GM18858 (cell line): ENCODE measurements at regions not wholly inside any gene's neighbourhood (a gene's known extent, or its start where the extent isn't known, plus 50 kb on each side); places are given as distances from the start of the nearest gene placed in this dataset.

Experiments used
- ATAC-seq: cut with Tn5 transposase; IDR thresholded peaks from one replicate; pipeline ENCODE4 v1.9.1; 2021; ENCODE audit not compliant: unreplicated experiment

DNA sequence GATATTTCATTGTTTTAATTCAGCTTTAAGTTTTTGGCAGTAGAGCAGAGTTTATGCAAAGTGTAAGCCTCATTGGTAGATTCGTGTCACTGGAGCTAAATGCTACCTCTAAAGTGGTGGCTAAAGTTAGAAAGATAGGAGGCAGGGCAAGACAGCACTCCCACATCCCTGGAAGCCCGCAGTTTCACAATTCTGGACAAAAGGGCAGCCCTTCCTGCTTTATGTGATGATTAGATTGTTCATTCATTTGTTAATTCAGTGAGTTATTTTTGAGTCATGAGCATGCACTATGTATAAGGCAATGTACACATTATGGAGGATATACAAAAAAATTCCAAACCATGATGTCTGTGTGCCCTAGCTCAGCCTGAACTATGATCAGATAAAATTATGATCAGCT, 52.1 kb upstream of the EIF3M start:
- ATAC-seq = no peak

DNA sequence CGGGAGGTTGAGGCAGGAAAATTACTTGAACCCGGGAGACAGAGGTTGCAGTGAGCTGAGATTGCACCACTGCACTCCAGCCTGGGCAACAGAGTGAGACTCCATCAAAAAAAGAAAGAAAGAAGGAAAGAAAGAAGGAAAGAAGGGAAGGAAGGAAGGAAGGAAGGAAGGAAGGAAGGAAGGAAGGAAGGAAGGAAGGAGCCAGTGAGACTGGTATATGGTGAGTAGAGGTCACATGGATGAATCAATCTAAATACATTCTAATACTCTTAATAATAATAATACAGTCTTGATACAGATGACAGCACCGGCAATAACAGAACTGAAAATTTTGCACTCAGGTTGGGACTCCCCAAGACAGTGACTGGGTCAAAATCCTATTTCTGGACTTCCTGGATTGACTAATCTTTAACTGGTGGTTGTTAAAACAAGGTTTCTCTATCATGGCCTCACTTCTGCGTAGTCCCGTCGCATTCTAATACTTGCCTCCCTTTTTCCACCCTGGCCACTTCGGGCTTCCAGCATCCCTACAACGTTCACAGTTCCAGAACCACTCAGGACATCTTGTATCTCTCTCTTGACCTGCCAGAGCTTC, 53.5 kb upstream of the EIF3M start:
- peak; percentile 100 for ATAC-seq

DNA sequence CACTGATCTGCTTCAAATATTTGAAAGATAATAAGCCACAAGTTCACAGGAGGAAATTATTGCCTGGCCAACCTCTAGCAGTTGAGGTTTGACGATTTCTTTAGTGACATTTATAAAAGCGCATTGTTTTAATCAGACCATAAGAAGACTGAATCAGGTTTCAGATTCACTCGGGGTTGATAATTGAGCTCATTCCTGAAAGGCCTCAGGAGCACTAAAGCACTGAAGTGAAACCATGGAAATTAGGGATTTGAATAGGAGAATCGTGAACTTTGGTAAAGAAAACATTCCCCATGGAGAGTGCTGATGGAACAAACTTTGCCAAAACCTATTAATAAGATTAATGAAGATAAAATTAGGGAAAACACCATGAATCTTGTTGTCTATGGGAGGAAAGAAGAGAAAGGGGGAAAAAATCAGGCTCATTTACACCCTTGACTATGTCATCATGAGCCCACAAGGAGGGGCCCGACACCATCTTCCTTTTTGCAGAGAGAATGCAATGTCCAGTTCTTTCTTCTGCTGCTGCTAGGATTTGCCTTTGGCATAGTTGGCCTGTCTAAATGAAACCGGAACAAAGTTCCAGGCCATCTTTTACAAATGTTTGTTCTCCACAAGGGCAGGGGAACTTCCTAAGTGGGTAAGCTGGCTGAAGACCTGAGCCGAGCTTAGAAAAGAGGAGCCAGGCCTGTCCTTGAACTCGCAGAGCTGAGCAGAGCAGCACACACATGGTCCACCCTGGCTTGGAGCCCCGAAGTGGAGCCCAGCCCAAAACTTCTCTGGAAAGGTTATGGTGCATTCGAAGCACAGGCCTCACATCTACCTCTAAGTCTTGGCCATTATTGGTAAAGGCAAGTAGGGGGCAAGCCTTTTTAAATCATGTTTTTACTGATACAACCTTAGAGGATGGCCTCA, 56.1 kb upstream of the EIF3M start:
- no peak for ATAC-seq

DNA sequence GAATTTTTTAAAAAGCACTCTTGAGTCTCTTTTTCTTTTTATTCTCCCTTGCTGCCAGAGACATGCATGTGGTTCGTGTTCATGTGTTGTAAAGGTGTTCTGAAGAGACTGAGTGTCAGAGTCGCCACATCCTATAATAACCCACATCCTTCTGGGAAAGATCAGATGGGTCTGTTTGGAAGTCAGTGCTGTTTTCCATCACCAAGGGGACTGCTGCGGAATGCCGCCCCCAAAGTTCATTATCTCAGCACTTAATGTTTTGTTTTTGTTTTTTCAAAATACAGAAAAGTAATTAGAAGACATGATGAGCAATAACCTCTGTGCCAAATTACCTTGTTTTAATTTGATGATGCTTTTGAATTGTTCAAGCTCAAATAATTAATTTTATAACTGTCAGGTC, 56.9 kb upstream of the EIF3M start:
- ATAC-seq = no peak

DNA sequence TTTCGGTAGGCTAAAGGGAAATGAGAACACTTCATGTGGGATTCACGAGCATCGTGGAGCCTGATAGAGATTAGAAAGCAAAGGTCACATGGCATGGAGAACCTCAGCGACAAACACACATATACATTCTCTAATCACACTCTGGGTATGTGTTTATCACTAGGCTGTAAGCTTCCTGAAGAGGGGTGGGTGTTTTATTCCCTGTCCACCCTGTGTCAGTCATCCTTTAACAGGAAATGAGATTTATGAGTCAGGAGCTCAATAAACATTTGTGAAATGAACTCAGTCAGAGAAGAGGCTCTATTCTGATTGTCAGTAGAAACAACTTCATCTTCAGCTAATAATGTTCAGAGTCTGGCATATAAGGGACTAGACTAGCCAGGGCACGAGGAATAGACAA, 71.7 kb upstream of the EIF3M start:
- no peak for ATAC-seq

DNA sequence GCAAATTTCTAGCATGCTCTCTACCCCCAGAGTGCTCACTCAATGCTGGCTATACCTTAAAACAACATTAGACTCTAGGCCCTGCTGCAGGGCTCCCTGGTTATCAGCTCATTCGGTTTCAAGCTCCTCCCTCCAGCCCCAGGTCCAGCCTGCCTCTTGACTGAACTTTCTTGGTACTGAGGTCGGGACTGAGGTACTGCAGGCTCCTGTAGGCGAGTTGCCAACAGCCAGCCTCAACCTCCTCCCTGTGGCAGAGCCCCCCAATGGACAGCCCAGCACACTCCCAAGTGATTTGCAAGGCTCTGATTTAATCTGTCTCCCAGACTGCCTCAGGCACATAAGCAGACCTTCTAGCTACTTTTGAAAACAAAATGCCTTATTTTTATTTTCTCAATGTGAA, 73.6 kb upstream of the EIF3M start:
- ATAC-seq = no peak

DNA sequence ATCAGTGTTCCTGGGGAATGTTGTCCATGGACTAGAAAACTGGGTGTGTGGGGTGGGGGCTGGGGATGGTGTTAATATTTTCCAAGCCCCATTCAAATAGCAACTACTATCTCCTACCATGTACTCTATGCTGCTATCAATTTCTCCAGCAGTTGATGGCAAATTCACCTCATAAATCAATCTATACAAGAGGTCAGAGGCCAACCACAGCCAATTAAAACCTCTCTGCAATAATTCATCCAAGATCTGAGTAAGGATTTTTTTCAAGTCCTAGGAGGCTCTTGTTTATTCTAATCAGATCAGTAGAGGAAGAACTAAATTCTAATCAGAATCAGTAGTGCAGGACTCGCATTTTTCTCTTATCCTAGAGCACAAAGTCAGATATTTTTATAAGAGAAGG, 73.4 kb upstream of the WT1 start:
- no peak for ATAC-seq

DNA sequence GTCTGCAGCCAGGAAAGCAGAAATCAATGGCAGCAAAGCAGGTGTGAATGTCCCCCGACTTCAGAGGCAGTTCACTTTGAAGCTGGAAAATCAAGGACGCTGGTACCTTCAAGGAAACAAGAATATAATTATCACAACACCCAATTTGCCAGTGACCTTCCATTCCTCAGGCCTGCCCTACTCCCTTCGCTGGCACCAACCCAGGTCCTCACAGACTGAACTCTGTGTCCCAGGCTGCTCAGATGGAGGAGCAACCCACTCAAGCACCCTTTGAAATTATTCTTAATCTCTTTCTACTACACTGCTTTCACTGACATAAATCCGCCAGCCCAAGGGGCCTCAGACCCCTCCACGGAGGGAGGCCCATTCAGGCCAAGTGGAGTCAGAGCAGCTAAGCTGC, 64.7 kb upstream of the WT1 start:
- no peak for ATAC-seq

DNA sequence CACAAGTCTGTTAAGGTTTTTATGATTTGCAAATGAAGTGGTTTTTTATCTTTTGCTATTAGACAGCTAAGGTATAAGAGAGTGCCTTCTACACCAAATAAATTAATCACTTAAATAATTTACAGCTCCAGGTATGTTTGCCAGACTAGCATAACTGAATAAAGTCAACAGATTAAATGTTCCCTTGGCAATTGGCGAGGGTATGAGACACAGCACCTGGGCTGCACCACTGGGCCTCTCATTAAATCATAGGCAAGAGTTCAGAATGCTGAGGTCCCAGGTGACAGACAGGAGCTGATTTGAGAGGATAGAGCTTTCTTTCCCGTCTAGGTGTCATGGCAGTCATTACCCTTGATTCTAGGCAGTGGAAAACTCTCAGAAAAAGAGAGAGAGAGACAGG, 62.6 kb upstream of the WT1 start:
- no peak for ATAC-seq

DNA sequence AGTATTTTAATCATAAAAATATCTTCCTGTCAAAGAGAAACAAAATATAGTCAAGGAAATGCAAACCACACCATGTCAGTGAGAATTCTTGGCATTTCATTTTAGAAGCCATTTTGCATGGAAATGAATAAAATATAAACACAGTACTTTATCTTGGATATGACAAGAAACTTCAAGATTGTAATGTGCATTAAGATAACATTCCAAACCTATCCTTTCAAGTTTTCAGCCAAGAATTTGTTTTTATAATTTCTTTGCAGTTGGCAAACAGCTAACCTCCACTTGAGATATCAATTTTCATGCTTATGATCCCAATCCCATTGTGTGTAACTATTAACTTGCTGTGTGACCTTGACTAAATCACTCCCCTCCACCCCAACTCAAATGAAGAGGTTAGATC, 59.3 kb upstream of the WT1 start:
- ATAC-seq = no peak

DNA sequence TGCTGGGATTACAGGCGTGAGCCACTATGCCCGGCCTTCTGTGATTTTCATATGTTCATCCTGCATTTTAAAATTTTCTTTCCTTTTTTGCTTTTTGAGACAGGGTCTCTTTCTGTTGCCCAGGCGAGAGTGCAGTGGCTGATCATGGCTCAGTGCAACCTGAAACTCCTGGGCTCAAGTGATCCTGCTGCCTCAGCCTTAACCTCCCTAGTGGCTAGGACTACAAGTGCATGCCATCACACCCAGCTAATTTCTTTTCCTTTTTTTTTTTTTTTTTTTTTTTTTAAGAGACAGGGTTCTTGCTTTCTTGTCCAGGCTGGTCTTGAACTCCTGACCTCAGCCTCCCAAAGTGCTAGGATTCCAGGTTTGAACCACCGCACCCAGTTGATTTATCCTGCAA, 54.1 kb upstream of the WT1 start:
- ATAC-seq = no peak

DNA sequence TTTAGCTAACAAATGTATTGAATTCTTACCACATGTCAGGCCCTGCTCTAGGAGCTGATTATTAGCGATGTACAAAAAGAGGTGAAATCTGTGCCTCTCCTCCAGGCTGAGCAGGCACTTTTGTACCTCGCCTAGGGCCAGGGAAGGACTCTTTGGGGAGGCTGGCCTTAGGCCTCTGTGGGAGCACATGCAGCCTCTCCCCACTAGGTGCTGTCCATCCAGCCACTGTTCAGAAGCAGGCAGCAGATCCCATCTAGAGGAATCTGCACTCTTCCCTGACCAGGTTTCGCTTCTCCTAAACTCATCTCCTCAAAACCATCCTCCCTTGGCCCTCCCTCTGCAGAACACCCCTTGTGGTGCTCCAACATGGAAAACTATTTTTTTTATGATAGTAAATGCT, 51.9 kb upstream of the WT1 start:
- no peak for ATAC-seq

DNA sequence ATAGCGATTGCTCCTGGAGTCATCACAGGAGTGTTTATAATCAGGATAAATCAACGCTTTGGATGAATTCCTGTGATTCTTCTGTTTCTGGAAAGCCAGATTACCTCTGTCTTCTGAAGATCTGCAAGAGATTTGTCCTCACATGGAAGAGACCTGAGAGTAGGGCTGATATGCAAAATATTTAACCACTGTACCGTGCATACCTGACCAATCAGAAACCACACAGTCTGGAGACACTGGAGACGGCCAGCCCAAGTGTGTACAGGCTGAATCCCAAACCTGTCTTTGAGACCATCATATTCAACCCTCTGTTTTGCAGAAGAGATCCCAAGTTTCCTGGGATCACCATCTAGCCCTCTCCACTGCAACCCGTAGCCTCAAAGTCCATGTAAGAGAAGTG, 50.4 kb upstream of the WT1 start:
- no peak for ATAC-seq
